HG03575 (cell line): ENCODE measurements at regions not wholly inside any gene's neighbourhood (a gene's known extent, or its start where the extent isn't known, plus 50 kb on each side); places are given as distances from the start of the nearest gene placed in this dataset.

Experiments used
- ATAC-seq: cut with Tn5 transposase; IDR thresholded peaks from one replicate; pipeline ENCODE4 v1.9.1; 2021; ENCODE audit not compliant: unreplicated experiment, insufficient number of reproducible peaks, low FRiP score; ENCODE audit errors: extremely low read depth

- ATAC-seq = no peak
These were observed 189.0 kb upstream of the RUNX1 start for GRCh38 chr21:35238119-35238518.

- ATAC-seq = no peak
These were observed 188.2 kb upstream of the RUNX1 start for GRCh38 chr21:35237287-35237686.

GRCh38 chr21:35236090-35236489 is 187.0 kb upstream of the RUNX1 start:
- no peak for ATAC-seq

GRCh38 chr21:35234725-35235124 is 185.6 kb upstream of the RUNX1 start:
- ATAC-seq = no peak

- ATAC-seq = no peak
These were observed 184.7 kb upstream of the RUNX1 start for GRCh38 chr21:35233756-35234155.

- no peak for ATAC-seq
These were observed 183.6 kb upstream of the RUNX1 start for GRCh38 chr21:35232545-35233176.

GRCh38 chr21:35231090-35231489 is 182.0 kb upstream of the RUNX1 start:
- ATAC-seq = no peak

GRCh38 chr21:35229290-35229689 is 180.2 kb upstream of the RUNX1 start:
- no peak for ATAC-seq

GRCh38 chr21:35227786-35228185 is 178.7 kb upstream of the RUNX1 start:
- no peak for ATAC-seq

- no peak for ATAC-seq
These were observed 178.1 kb upstream of the RUNX1 start for GRCh38 chr21:35226968-35227744.

GRCh38 chr21:35226328-35226727 is 177.2 kb upstream of the RUNX1 start:
- ATAC-seq = no peak

- ATAC-seq = no peak
These were observed 176.5 kb upstream of the RUNX1 start for GRCh38 chr21:35225573-35225972.

GRCh38 chr21:35223480-35224156 is 174.5 kb upstream of the RUNX1 start:
- ATAC-seq = no peak

GRCh38 chr21:35222541-35222941 is 173.4 kb upstream of the RUNX1 start:
- peak; percentile 35 for ATAC-seq

- no peak for ATAC-seq
These were observed 172.9 kb upstream of the RUNX1 start for GRCh38 chr21:35222021-35222420.

- ATAC-seq = no peak
These were observed 171.2 kb upstream of the RUNX1 start for GRCh38 chr21:35220301-35220700.

GRCh38 chr21:35219719-35220118 is 170.6 kb upstream of the RUNX1 start:
- ATAC-seq = no peak

- ATAC-seq = no peak
These were observed 170.2 kb upstream of the RUNX1 start for GRCh38 chr21:35219291-35219690.

- ATAC-seq = no peak
These were observed 168.5 kb upstream of the RUNX1 start for GRCh38 chr21:35217504-35218060.

- no peak for ATAC-seq
These were observed 167.9 kb upstream of the RUNX1 start for GRCh38 chr21:35216996-35217395.
